Left ventricle myocardium inferior (tissue), 1 donor: ENCODE measurements at regions not wholly inside any gene's neighbourhood (a gene's known extent, or its start where the extent isn't known, plus 50 kb on each side); places are given as distances from the start of the nearest gene placed in this dataset.

Source experiments
- DNase-seq: peaks from one replicate; pipeline ENCODE4 v3.0.0-alpha.2; 2020
- H3K27ac ChIP-seq: fragments of 200-600 bp; replicated peaks from 2 replicates; pipeline ENCODE4 v1.8.0; 2021
- H3K27me3 ChIP-seq: fragments of 200-600 bp; 2 replicates; pipeline ENCODE4 v1.8.0; 2021; ENCODE audit warnings: low read depth
- H3K36me3 ChIP-seq: fragments of 200-600 bp; 2 replicates; pipeline ENCODE4 v1.8.0; 2021
- H3K4me1 ChIP-seq: fragments of 200-600 bp; 2 replicates; pipeline ENCODE4 v1.8.0; 2021
- H3K4me3 ChIP-seq: fragments of 200-600 bp; 2 replicates; pipeline ENCODE4 v1.8.0; 2021; ENCODE audit warnings: mild to moderate bottlenecking, moderate library complexity
- H3K9me3 ChIP-seq: fragments of 200-600 bp; replicated peaks from 2 replicates; pipeline ENCODE4 v1.8.0; 2021
- CTCF ChIP-seq: fragments of 200-600 bp; IDR thresholded peaks from 2 replicates; pipeline ENCODE4 v1.8.0; 2021; ENCODE audit warnings: antibody characterized with exemption, mild to moderate bottlenecking, borderline replicate concordance
- intact Hi-C: fragments of 100-400 bp; cut with micrococcal nuclease; formaldehyde crosslinking; loops from one replicate; pipeline ENCODE4 v1.11.0; 2022
- donor health status: DM: no; HTN: yes; CAD: no; lungs with severe emphysema.

GRCh38 chr11:70747285-70747684 is 349.0 kb downstream of the CTTN start:
- no peak for DNase-seq
- peaks cover 29% of the 10 kb centered on the region for H3K9me3 ChIP-seq
- no peaks in the 10 kb centered on the region for H3K36me3 ChIP-seq
- TF ChIP-seq CTCF, result no peak
- peaks cover 71% of the 10 kb centered on the region for H3K27me3 ChIP-seq
- H3K4me1 ChIP-seq, result no peaks in the 10 kb centered on the region
- no peak overlapping the region for H3K4me3 ChIP-seq
- no peak overlapping the region for H3K27ac ChIP-seq
- intact Hi-C loops, result no loop called here

GRCh38 chr11:70747921-70748320 is 349.6 kb downstream of the CTTN start:
- Histone ChIP-seq H3K36me3 (no peaks in the 10 kb centered on the region), H3K27ac (no peak overlapping the region), H3K4me3 (no peak overlapping the region), H3K27me3 (peaks cover 64% of the 10 kb centered on the region), H3K9me3 (peaks cover 29% of the 10 kb centered on the region), H3K4me1 (no peaks in the 10 kb centered on the region)
- no peak for TF ChIP-seq CTCF
- intact Hi-C loops, result no loop called here
- DNase-seq, result no peak

GRCh38 chr11:70751142-70751734 is 352.9 kb downstream of the CTTN start:
- DNase-seq, result no peak
- Histone ChIP-seq H3K4me3 (no peak overlapping the region), H3K27me3 (peaks cover 37% of the 10 kb centered on the region), H3K36me3 (no peaks in the 10 kb centered on the region), H3K9me3 (peaks cover 29% of the 10 kb centered on the region), H3K27ac (no peak overlapping the region), H3K4me1 (peaks cover 4% of the 10 kb centered on the region)
- intact Hi-C loops, result loop anchor here (5.0 kb wide), 1 partner anchor 284 kb away; no protein-coding TSS in a partner anchor
- TF ChIP-seq CTCF, result no peak

- intact Hi-C loops, result no loop called here
- Histone ChIP-seq H3K4me3 (no peak overlapping the region), H3K9me3 (peaks cover 12% of the 10 kb centered on the region), H3K27me3 (peaks cover 48% of the 10 kb centered on the region), H3K27ac (no peak overlapping the region), H3K4me1 (peaks cover 4% of the 10 kb centered on the region), H3K36me3 (no peaks in the 10 kb centered on the region)
- DNase-seq, result peak; percentile 73
- peak; percentile 99 for TF ChIP-seq CTCF
Measured at GRCh38 chr11:70755410-70756158, 357.3 kb downstream of the CTTN start.

GRCh38 chr11:70756341-70756740 is 358.0 kb downstream of the CTTN start:
- TF ChIP-seq CTCF, result no peak
- Histone ChIP-seq H3K27me3 (peaks cover 56% of the 10 kb centered on the region), H3K4me1 (peaks cover 4% of the 10 kb centered on the region), H3K4me3 (no peak overlapping the region), H3K9me3 (peaks cover 8% of the 10 kb centered on the region), H3K27ac (no peak overlapping the region), H3K36me3 (no peaks in the 10 kb centered on the region)
- no peak for DNase-seq
- intact Hi-C loops, result no loop called here
